ENCODE measurements at regions not wholly inside any gene's neighbourhood (a gene's known extent, or its start where the extent isn't known, plus 50 kb on each side); places are given as distances from the start of the nearest gene placed in this dataset.

- peak; percentile 73 for DNase-seq
- H3K4me3 ChIP-seq (ENCODE audit: low read length): no peak overlapping the region
- no peak overlapping the region for H3K18ac ChIP-seq (ENCODE audit: low read length)
- no peaks in the 10 kb centered on the region for H3K79me1 ChIP-seq (ENCODE audit: low read length)
- H2BK15ac ChIP-seq (replicated peaks; ENCODE audit: low read depth): no peak overlapping the region
- no peak overlapping the region for H4K5ac ChIP-seq (ENCODE audit: low read length)
- H3K9ac ChIP-seq (ENCODE audit: low read length): no peak overlapping the region
- no peak overlapping the region for H3K4ac ChIP-seq (ENCODE audit: low read depth, low read length)
- no peak overlapping the region for H2BK5ac ChIP-seq (ENCODE audit: low read length)
- H3K56ac ChIP-seq (ENCODE audit: low read length): no peak overlapping the region
- H3K27me3 ChIP-seq (ENCODE audit: insufficient read depth, low read length, poor library complexity): no peaks in the 10 kb centered on the region
- no peak overlapping the region for H3K23ac ChIP-seq (ENCODE audit: low read length)
- no peak overlapping the region for H2BK120ac ChIP-seq (ENCODE audit: low read depth, low read length)
- no CpG with 5 or more reads among the region's 4 CpGs for WGBS (ENCODE audit: extremely low coverage, insufficient coverage, low lambda C conversion rate)
- no peak overlapping the region for H3K27ac ChIP-seq (ENCODE audit: low read depth, low read length)
- H2AK5ac ChIP-seq (ENCODE audit: low read length): no peak overlapping the region
- H4K8ac ChIP-seq (ENCODE audit: low read depth, low read length): no peak overlapping the region
- H3K4me1 ChIP-seq (ENCODE audit: control insufficient read depth, low read depth, low read length): no peaks in the 10 kb centered on the region
- H3K36me3 ChIP-seq (ENCODE audit: control insufficient read depth, insufficient read depth, low read length): no peaks in the 10 kb centered on the region
- no peak overlapping the region for H3K4me2 ChIP-seq (ENCODE audit: low read length)
- no peaks in the 10 kb centered on the region for H3K79me2 ChIP-seq (ENCODE audit: control insufficient read depth, insufficient read depth, low read length)
Measured at GRCh38 chr2:219820767-219821166, 193.3 kb downstream of the SLC4A3 start.

GRCh38 chr2:219823574-219823973, 196.1 kb downstream of the SLC4A3 start:
- H3K4me3 ChIP-seq (ENCODE audit: low read length): no peak overlapping the region

GRCh38 chr2:219824996-219825395, 197.6 kb downstream of the SLC4A3 start:
- no peak overlapping the region for H2BK120ac ChIP-seq (ENCODE audit: low read depth, low read length)
- H3K27me3 ChIP-seq (ENCODE audit: insufficient read depth, low read length, poor library complexity): no peaks in the 10 kb centered on the region
- no peaks in the 10 kb centered on the region for H3K79me1 ChIP-seq (ENCODE audit: low read length)
- H2BK15ac ChIP-seq (replicated peaks; ENCODE audit: low read depth): no peak overlapping the region
- no peaks in the 10 kb centered on the region for H3K36me3 ChIP-seq (ENCODE audit: control insufficient read depth, insufficient read depth, low read length)
- H3K18ac ChIP-seq (ENCODE audit: low read length): no peak overlapping the region
- H3K79me2 ChIP-seq (ENCODE audit: control insufficient read depth, insufficient read depth, low read length): no peaks in the 10 kb centered on the region
- WGBS (ENCODE audit: extremely low coverage, insufficient coverage, low lambda C conversion rate): no CpG with 5 or more reads among the region's 3 CpGs
- H3K56ac ChIP-seq (ENCODE audit: low read length): no peak overlapping the region
- no peak overlapping the region for H3K9ac ChIP-seq (ENCODE audit: low read length)
- no peaks in the 10 kb centered on the region for H3K4me1 ChIP-seq (ENCODE audit: control insufficient read depth, low read depth, low read length)
- DNase-seq: no peak
- H3K4ac ChIP-seq (ENCODE audit: low read depth, low read length): no peak overlapping the region
- no peak overlapping the region for H3K4me3 ChIP-seq (ENCODE audit: low read length)
- H3K27ac ChIP-seq (ENCODE audit: low read depth, low read length): no peak overlapping the region
- no peak overlapping the region for H4K5ac ChIP-seq (ENCODE audit: low read length)
- H2AK5ac ChIP-seq (ENCODE audit: low read length): no peak overlapping the region
- no peak overlapping the region for H2BK5ac ChIP-seq (ENCODE audit: low read length)
- H3K23ac ChIP-seq (ENCODE audit: low read length): no peak overlapping the region
- no peak overlapping the region for H4K8ac ChIP-seq (ENCODE audit: low read depth, low read length)
- H3K4me2 ChIP-seq (ENCODE audit: low read length): no peak overlapping the region

More at GRCh38 chr2:219823574-219823973, 196.1 kb downstream of the SLC4A3 start:
- Histone ChIP-seq H3K27ac (ENCODE audit: low read depth, low read length) (no peak overlapping the region), H2BK5ac (ENCODE audit: low read length) (no peak overlapping the region), H3K56ac (ENCODE audit: low read length) (no peak overlapping the region), H2BK120ac (ENCODE audit: low read depth, low read length) (no peak overlapping the region), H3K23ac (ENCODE audit: low read length) (no peak overlapping the region), H4K5ac (ENCODE audit: low read length) (no peak overlapping the region), H4K8ac (ENCODE audit: low read depth, low read length) (no peak overlapping the region), H2BK15ac (replicated peaks; ENCODE audit: low read depth) (no peak overlapping the region), H3K4ac (ENCODE audit: low read depth, low read length) (no peak overlapping the region), H3K9ac (ENCODE audit: low read length) (no peak overlapping the region), H3K18ac (ENCODE audit: low read length) (no peak overlapping the region), H3K79me1 (ENCODE audit: low read length) (no peaks in the 10 kb centered on the region), H2AK5ac (ENCODE audit: low read length) (no peak overlapping the region), H3K36me3 (ENCODE audit: control insufficient read depth, insufficient read depth, low read length) (no peaks in the 10 kb centered on the region), H3K27me3 (ENCODE audit: insufficient read depth, low read length, poor library complexity) (no peaks in the 10 kb centered on the region), H3K79me2 (ENCODE audit: control insufficient read depth, insufficient read depth, low read length) (no peaks in the 10 kb centered on the region), H3K4me2 (ENCODE audit: low read length) (no peak overlapping the region), H3K4me1 (ENCODE audit: control insufficient read depth, low read depth, low read length) (no peaks in the 10 kb centered on the region)
- no peak for DNase-seq
- no CpG with 5 or more reads among the region's 7 CpGs for WGBS (ENCODE audit: extremely low coverage, insufficient coverage, low lambda C conversion rate)

- DNase-seq: no peak
- Histone ChIP-seq H2AK5ac (ENCODE audit: low read length) (no peak overlapping the region), H2BK15ac (replicated peaks; ENCODE audit: low read depth) (no peak overlapping the region), H3K36me3 (ENCODE audit: control insufficient read depth, insufficient read depth, low read length) (no peaks in the 10 kb centered on the region), H3K9ac (ENCODE audit: low read length) (no peak overlapping the region), H3K4me1 (ENCODE audit: control insufficient read depth, low read depth, low read length) (no peaks in the 10 kb centered on the region), H3K4me2 (ENCODE audit: low read length) (no peak overlapping the region), H3K27ac (ENCODE audit: low read depth, low read length) (no peak overlapping the region), H3K56ac (ENCODE audit: low read length) (no peak overlapping the region), H3K27me3 (ENCODE audit: insufficient read depth, low read length, poor library complexity) (no peaks in the 10 kb centered on the region), H3K23ac (ENCODE audit: low read length) (no peak overlapping the region), H2BK5ac (ENCODE audit: low read length) (no peak overlapping the region), H3K79me1 (ENCODE audit: low read length) (no peaks in the 10 kb centered on the region), H3K4ac (ENCODE audit: low read depth, low read length) (no peak overlapping the region), H3K4me3 (ENCODE audit: low read length) (no peak overlapping the region), H3K79me2 (ENCODE audit: control insufficient read depth, insufficient read depth, low read length) (no peaks in the 10 kb centered on the region), H4K8ac (ENCODE audit: low read depth, low read length) (no peak overlapping the region), H3K18ac (ENCODE audit: low read length) (no peak overlapping the region), H4K5ac (ENCODE audit: low read length) (no peak overlapping the region), H2BK120ac (ENCODE audit: low read depth, low read length) (no peak overlapping the region)
- no CpG with 5 or more reads among the region's 5 CpGs for WGBS (ENCODE audit: extremely low coverage, insufficient coverage, low lambda C conversion rate)
Measured at GRCh38 chr2:219828127-219828526, 200.7 kb downstream of the SLC4A3 start.

- WGBS (ENCODE audit: extremely low coverage, insufficient coverage, low lambda C conversion rate): no CpG with 5 or more reads among the region's 20 CpGs
- Histone ChIP-seq H2BK15ac (replicated peaks; ENCODE audit: low read depth) (no peak overlapping the region), H3K9ac (ENCODE audit: low read length) (no peak overlapping the region), H2BK120ac (ENCODE audit: low read depth, low read length) (no peak overlapping the region), H3K79me2 (ENCODE audit: control insufficient read depth, insufficient read depth, low read length) (no peaks in the 10 kb centered on the region), H3K79me1 (ENCODE audit: low read length) (no peaks in the 10 kb centered on the region), H2BK5ac (ENCODE audit: low read length) (no peak overlapping the region), H3K4me2 (ENCODE audit: low read length) (no peak overlapping the region), H3K4me1 (ENCODE audit: control insufficient read depth, low read depth, low read length) (no peaks in the 10 kb centered on the region), H3K27me3 (ENCODE audit: insufficient read depth, low read length, poor library complexity) (no peaks in the 10 kb centered on the region), H3K4ac (ENCODE audit: low read depth, low read length) (no peak overlapping the region), H3K4me3 (ENCODE audit: low read length) (no peak overlapping the region), H3K36me3 (ENCODE audit: control insufficient read depth, insufficient read depth, low read length) (no peaks in the 10 kb centered on the region), H4K8ac (ENCODE audit: low read depth, low read length) (no peak overlapping the region), H3K18ac (ENCODE audit: low read length) (no peak overlapping the region), H4K5ac (ENCODE audit: low read length) (no peak overlapping the region), H3K56ac (ENCODE audit: low read length) (no peak overlapping the region), H3K23ac (ENCODE audit: low read length) (no peak overlapping the region), H2AK5ac (ENCODE audit: low read length) (no peak overlapping the region), H3K27ac (ENCODE audit: low read depth, low read length) (no peak overlapping the region)
- no peak for DNase-seq
Measured at GRCh38 chr2:219829667-219830352, 202.4 kb downstream of the SLC4A3 start.

- H3K27me3 ChIP-seq (ENCODE audit: insufficient read depth, low read length, poor library complexity): no peaks in the 10 kb centered on the region
- no peak overlapping the region for H3K9ac ChIP-seq (ENCODE audit: low read length)
- H3K79me1 ChIP-seq (ENCODE audit: low read length): no peaks in the 10 kb centered on the region
- no peak overlapping the region for H3K56ac ChIP-seq (ENCODE audit: low read length)
- H3K4me3 ChIP-seq (ENCODE audit: low read length): no peak overlapping the region
- H2BK5ac ChIP-seq (ENCODE audit: low read length): no peak overlapping the region
- no peaks in the 10 kb centered on the region for H3K4me1 ChIP-seq (ENCODE audit: control insufficient read depth, low read depth, low read length)
- no peaks in the 10 kb centered on the region for H3K79me2 ChIP-seq (ENCODE audit: control insufficient read depth, insufficient read depth, low read length)
- DNase-seq: no peak
- H3K4ac ChIP-seq (ENCODE audit: low read depth, low read length): no peak overlapping the region
- no peak overlapping the region for H3K23ac ChIP-seq (ENCODE audit: low read length)
- H4K8ac ChIP-seq (ENCODE audit: low read depth, low read length): no peak overlapping the region
- H3K36me3 ChIP-seq (ENCODE audit: control insufficient read depth, insufficient read depth, low read length): no peaks in the 10 kb centered on the region
- no peak overlapping the region for H2BK15ac ChIP-seq (replicated peaks; ENCODE audit: low read depth)
- WGBS (ENCODE audit: extremely low coverage, insufficient coverage, low lambda C conversion rate): no CpG with 5 or more reads among the region's 5 CpGs
- H3K27ac ChIP-seq (ENCODE audit: low read depth, low read length): no peak overlapping the region
- no peak overlapping the region for H2AK5ac ChIP-seq (ENCODE audit: low read length)
- H4K5ac ChIP-seq (ENCODE audit: low read length): no peak overlapping the region
- H3K18ac ChIP-seq (ENCODE audit: low read length): no peak overlapping the region
- H3K4me2 ChIP-seq (ENCODE audit: low read length): no peak overlapping the region
- H2BK120ac ChIP-seq (ENCODE audit: low read depth, low read length): no peak overlapping the region
Measured at GRCh38 chr2:219830353-219830738, 202.9 kb downstream of the SLC4A3 start.

Data from mesendoderm (in vitro differentiated cells).